Medulla oblongata (tissue), 1 donor: ENCODE measurements at regions not wholly inside any gene's neighbourhood (a gene's known extent, or its start where the extent isn't known, plus 50 kb on each side); places are given as distances from the start of the nearest gene placed in this dataset.
A peak's percentile ranks its signal among the peaks of the same experiment; 100 is the strongest.

Experiments used
- DNase-seq: peaks from one replicate; pipeline ENCODE4 v3.0.0-alpha.2; 2015; ENCODE audit errors: extremely low spot score

DNA sequence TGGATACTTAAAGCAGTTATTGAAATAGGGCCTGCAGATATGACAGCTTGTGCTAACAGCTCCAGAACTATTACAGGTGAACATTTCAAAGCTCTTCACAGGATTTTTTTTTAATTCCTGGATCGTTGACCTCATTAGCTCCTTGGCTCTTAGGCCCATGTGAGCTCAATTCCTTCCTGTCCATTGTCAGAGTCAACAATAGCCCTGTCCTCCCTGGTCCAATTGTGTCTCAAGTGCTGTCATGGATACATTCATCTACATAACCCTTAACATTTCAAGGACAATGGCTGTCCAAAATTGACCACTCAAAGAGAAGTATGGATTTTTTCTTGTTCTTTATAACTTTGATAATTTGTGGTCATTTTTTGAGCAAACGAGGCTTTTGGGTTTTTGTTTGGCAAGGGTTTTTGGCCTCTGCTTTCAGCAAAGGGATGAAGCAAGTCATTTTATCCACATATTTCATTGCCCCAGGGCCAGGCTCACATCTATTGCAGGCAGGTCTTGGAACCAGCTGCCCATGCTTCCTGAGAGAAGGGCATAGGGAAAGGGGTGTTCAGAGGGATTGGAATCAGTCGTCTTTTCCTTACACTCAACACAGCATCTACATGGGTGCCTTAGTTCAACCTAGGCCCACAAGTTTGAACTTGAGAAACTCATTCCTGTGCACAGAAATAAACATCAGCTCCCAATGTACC lies 282.1 kb downstream of the TPBG start:
- DNase-seq: no peak

- DNase-seq: no peak
These were observed 282.6 kb downstream of the TPBG start for GRCh38 chr6:82646231-82646615.

DNA sequence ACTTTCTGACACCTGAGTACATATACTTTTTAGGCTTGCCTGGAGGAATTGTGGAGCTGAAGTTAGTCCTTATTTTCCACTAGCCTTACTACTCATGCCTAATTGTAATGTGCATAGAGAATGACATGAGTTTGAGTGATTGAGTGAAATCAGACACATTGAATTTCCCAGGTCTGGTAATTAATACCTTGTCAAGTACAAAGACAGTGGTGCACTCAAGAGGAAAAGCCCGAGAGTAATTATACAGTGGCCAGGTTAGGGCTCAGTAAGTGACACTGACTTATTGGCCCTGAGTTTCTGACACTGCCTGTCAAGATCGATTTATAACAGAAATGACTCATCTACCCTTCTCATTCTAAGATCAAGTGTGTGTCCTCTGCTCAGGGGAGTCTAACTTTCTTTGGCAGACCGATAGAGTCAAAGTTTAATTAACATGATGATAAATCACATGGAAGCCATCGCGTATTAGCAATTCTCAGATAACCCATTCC lies 288.3 kb downstream of the TPBG start:
- DNase-seq: no peak

DNA sequence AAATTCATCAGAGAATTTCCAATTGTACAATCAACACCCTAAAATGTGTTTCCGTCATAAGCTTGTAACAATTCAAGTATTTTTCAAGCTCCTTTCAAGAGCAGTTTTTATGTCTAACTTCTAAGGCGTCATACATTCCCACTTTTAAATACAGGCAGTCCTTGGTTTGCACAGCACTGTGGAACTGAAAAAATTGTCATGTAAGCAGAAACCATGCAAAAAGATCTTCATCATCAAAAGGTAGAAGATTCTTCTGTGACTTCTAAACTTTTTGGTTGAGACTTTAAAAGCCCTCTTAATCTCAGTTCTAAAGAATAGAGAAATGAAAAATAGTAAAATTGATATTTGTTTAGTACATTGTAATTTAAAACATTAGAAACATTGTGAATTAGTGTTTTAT lies 315.6 kb downstream of the TPBG start:
- no peak for DNase-seq

- no peak for DNase-seq
These were observed 316.6 kb downstream of the TPBG start for GRCh38 chr6:82680192-82680591.

- no peak for DNase-seq
These were observed 317.6 kb downstream of the TPBG start for GRCh38 chr6:82681119-82681714.

GRCh38 chr6:82686719-82687118 lies 323.1 kb downstream of the TPBG start:
- DNase-seq: no peak

- DNase-seq: no peak
These were observed 324.2 kb downstream of the TPBG start for GRCh38 chr6:82687855-82688254.

DNA sequence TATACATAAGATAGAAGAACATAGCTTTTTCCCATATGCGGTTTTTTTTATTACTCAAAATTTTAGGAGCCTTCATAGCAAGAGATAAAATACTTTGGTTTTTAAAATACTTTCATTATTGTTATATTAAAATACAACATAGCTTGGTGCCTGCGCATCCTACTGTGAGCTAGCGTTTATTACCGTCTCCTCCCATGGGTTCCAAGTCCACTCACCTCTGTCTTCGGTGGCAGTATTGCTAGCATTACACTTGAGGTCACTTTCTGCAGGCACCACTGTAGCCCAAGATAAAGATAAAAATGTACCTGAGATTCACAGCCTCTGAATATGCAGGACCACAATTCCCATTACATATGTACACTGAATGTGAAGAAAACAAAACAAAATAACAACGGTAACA lies 326.7 kb downstream of the TPBG start:
- no peak for DNase-seq

DNA sequence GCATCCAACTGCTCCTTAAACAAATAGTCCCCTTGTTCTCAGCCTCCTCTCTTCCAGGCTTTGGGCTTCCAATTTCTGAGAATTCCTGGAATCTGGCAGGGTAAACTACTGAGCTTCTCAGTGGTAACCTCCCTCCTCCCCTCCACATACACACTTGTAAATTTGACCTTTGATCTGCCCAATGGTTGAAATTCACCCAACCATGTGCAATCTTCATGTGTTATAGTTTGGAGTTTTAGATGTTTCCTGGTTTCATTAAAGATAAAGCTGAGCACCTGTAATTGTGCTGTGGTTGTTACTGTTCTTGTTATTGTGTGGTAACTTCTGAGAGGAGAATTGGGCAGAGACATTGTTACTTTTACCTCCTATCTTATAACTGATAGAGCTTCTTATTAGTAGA lies 328.4 kb downstream of the TPBG start:
- DNase-seq: no peak

- no peak for DNase-seq
These were observed 329.5 kb downstream of the TPBG start for GRCh38 chr6:82693094-82693493.

DNA sequence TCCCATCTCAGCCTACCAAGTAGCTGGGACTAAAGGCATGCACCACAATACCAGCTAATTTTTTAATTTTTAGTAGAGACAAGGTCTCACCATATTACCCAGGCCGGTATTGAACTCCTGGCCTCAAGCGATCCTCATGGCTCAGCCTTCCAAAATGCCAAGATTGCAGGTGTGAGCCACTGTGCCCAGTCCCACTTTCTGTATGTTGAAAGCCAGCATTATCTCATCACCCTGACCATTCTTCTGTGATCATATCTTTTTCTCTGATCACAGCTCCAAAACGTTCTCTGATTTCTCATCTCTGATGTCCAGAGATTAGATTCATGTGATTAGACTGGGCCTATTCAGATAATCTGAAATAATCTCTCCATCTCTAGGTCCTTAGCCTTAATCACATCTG lies 337.7 kb downstream of the TPBG start:
- no peak for DNase-seq

- DNase-seq: no peak
These were observed 339.0 kb downstream of the TPBG start for GRCh38 chr6:82702574-82702973.

GRCh38 chr6:82703230-82703629 lies 339.6 kb downstream of the TPBG start:
- DNase-seq: no peak

- no peak for DNase-seq
These were observed 340.4 kb downstream of the TPBG start for GRCh38 chr6:82704045-82704444.

DNA sequence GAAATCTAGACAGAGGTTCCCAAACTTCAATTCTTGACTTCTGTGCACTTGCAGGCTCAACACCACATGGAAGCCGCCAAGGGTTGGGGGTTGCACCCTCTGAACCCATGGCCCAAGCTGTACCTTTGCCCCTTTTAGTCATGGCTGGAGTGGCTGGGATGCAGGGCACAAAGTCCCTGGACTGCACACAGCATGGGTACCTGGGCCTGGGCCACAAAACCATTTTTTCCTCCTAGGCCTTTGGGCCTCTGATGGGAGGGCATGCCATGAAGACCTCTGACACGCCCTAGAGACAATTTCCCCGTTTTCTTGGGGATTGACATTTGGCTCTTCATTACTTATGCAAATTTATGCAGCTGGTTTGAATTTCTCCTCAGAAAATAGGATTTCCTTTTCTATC lies 342.0 kb downstream of the TPBG start:
- DNase-seq: no peak

DNA sequence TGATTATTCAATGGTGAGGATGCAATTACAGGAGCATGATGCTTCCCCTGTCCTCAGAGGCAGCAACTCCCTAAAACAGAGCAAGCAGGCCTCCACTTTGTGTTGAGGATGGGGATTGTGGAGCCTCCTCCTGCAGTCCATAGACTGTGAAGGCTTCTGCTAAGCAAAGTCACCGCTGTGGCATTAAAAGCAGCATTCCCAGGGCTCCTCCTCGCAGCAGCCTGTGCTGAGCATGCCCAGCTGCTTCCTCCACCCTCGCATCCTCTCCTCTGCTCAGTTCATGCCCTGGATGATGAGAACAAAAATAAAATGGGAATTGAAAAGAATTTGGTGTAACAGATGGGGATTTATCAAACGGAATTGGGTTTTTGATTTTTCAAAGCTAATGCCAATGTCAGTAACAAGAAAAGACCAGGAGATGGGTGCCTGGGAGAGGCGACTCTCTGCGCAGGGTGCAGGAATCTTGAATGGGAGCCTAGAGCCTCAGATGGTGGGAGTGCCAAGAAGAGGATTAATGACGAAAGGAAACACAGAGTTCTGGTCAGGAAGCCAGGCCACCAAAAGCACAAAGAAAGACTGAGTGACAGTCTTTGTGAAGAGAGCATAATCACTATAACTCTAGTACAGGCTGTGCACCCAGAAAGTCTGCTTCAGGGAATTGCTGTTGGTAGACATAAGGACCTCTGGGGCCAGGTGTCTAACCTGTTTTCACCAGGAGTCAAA lies 347.6 kb downstream of the TPBG start:
- peak; percentile 68 for DNase-seq

DNA sequence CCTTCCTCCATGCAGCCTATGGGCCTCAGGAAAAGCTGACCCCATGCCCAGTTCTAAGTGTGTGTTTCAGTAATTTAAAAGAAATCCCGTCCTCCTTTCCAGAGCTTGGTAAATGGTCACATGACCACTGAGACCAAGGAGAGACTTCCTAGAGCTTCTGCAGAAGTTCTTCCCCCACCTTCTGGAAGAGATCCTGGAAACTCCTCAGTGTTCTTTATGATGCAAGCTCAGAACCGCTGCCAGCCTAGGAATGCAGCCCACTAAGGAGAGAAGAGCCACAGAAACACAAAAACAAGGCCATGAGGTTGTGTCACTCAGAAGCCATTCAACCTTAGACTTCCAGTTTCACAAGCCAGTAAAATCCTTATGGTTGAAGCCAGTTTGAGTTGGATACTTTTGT lies 348.4 kb downstream of the TPBG start:
- DNase-seq: peak; percentile 79

DNA sequence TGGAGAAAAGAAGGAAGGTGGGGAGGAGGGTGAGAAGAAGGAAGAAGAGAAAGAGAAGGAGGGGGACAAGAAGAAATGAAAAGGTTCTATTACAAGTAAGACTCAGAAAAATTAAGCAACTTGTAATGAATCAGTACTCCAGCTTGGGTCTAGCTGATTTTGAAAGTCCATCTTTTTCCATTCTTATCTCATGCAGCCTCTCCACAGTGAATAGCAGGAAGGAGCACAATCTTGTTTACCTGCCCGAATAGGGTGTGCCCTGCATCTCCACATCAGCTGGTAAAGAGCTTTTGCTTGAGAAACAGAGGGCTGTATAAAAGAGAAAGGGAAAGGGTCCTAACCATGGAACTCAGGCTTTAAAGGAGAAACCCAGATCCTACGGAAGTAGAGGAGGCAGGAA lies 348.8 kb downstream of the TPBG start:
- no peak for DNase-seq

- DNase-seq: no peak
These were observed 349.2 kb downstream of the TPBG start for GRCh38 chr6:82712826-82713225.

- no peak for DNase-seq
These were observed 344.6 kb downstream of the UBE3D start for GRCh38 chr6:82720992-82721391.

- no peak for DNase-seq
These were observed 329.9 kb downstream of the UBE3D start for GRCh38 chr6:82735790-82736189.

DNA sequence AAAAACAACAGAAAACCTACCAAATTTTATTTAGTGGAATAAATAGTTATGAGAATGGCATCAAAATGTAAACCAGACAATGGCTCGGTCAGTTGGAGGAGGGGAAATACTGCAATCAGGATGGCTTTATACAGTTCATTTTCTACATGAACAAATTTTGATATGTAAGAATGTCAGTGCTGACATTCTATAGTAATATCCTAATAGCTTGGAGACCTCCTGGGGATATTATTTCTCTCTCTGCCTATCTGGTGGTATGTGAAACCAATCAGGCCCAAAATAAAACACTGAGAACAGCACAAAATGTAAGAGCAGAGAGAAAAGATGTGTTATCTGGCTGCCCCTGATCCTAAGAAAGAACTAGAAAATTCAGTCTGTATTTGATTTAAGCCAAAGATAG lies 327.7 kb downstream of the UBE3D start:
- no peak for DNase-seq
